RWPE2 (cell line): ENCODE measurements at regions not wholly inside any gene's neighbourhood (a gene's known extent, or its start where the extent isn't known, plus 50 kb on each side); places are given as distances from the start of the nearest gene placed in this dataset.
"Not testable (repeated sequence)": the region's sequence is repeated elsewhere in the genome, so short reads cannot be mapped to it uniquely, and the experiment has no call there.

Experiments
- ATAC-seq: fragments of 200-7000 bp; cut with Tn5 transposase; 3 replicates; pipeline ENCODE4 v1.9.1; 2021; ENCODE audit warnings: low read depth
- DNase-seq: peaks from one replicate; pipeline ENCODE4 v3.0.0-alpha.2; 2020; ENCODE audit warnings: low spot score
- H3K27ac ChIP-seq: fragments of 450-650 bp; 2 replicates; pipeline ENCODE4 v1.5.1; 2017; ENCODE audit warnings: mild to moderate bottlenecking; ENCODE audit not compliant: poor library complexity, severe bottlenecking
- H3K27me3 ChIP-seq: fragments of 250-450 bp; sonication (Bioruptor Pico); 2 replicates; pipeline ENCODE4 v1.5.1; 2021; ENCODE audit warnings: mild to moderate bottlenecking, moderate library complexity; ENCODE audit not compliant: insufficient read depth, poor library complexity, severe bottlenecking
- H3K36me3 ChIP-seq: fragments of 250-450 bp; sonication (Bioruptor Pico); 2 replicates; pipeline ENCODE4 v1.5.1; 2020; ENCODE audit warnings: low read depth, mild to moderate bottlenecking, moderate library complexity
- H3K4me1 ChIP-seq: fragments of 250-450 bp; sonication (Bioruptor Pico); 2 replicates; pipeline ENCODE4 v1.5.1; 2021; ENCODE audit warnings: mild to moderate bottlenecking, moderate library complexity; ENCODE audit not compliant: insufficient read depth, poor library complexity, severe bottlenecking
- H3K4me3 ChIP-seq: fragments of 250-450 bp; sonication (Bioruptor Pico); 2 replicates; pipeline ENCODE4 v1.5.1; 2021; ENCODE audit warnings: mild to moderate bottlenecking, moderate library complexity; ENCODE audit not compliant: severe bottlenecking
- H3K9me3 ChIP-seq: fragments of 250-450 bp; sonication (Bioruptor Pico); 2 replicates; pipeline ENCODE4 v1.5.1; 2021; ENCODE audit warnings: mild to moderate bottlenecking, moderate library complexity; ENCODE audit not compliant: severe bottlenecking
- TF ChIP-seq, protein P1 (sequence below): fragments of 450-650 bp; IDR thresholded peaks from one replicate; pipeline ENCODE4 v1.5.1; 2017; ENCODE audit warnings: mild to moderate bottlenecking, moderate library complexity; ENCODE audit not compliant: poor library complexity, severe bottlenecking

DNA sequence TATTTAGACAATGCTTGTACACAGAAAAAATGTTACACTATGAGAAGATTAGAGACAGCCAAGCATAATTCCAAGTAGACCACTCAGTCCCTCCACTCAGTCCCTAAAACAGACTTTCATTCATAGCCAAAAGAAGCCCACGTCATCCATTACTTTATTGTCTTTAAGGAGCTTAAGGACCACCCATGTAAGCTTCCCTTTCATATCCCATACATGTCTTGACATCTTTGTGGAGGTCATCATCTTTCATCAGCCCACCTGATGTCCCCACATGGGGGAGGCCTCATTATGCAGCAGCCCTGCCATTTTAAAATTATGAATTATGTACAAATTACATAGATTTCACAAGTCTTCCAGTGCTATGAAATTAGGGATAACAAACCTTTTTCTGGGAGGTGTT is 92.6 kb upstream of the PALMD start:
- DNase-seq (no peak), ATAC-seq (no peak)
- Histone ChIP-seq H3K27me3 (no peaks in the 10 kb centered on the region), H3K9me3 (no peaks in the 10 kb centered on the region), H3K27ac (no peak overlapping the region), H3K36me3 (no peaks in the 10 kb centered on the region), H3K4me3 (no peak overlapping the region), H3K4me1 (peaks cover 9% of the 10 kb centered on the region)
- TF ChIP-seq, protein P1, sequence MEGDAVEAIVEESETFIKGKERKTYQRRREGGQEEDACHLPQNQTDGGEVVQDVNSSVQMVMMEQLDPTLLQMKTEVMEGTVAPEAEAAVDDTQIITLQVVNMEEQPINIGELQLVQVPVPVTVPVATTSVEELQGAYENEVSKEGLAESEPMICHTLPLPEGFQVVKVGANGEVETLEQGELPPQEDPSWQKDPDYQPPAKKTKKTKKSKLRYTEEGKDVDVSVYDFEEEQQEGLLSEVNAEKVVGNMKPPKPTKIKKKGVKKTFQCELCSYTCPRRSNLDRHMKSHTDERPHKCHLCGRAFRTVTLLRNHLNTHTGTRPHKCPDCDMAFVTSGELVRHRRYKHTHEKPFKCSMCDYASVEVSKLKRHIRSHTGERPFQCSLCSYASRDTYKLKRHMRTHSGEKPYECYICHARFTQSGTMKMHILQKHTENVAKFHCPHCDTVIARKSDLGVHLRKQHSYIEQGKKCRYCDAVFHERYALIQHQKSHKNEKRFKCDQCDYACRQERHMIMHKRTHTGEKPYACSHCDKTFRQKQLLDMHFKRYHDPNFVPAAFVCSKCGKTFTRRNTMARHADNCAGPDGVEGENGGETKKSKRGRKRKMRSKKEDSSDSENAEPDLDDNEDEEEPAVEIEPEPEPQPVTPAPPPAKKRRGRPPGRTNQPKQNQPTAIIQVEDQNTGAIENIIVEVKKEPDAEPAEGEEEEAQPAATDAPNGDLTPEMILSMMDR = no peak

DNA sequence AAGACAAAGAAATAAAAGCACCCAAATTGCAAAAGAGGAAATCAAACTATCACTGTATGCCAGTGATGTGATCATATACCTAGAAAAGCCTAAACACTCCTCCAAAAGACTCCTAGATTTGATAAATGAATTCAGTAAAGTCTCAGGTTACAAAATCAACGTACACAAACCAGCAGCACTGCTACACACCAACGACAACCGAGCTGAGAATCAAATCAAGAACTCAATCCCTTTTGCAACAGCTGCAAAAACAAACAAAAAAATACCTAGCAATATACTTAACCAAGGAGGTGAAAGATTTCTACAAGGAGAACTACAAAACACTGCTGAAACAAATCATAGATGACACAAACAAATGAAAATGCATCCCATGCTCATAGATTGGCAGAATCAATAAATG is 92.1 kb upstream of the PALMD start:
- H3K36me3 ChIP-seq, DNase-seq, ATAC-seq, H3K27me3 ChIP-seq, H3K9me3 ChIP-seq, H3K27ac ChIP-seq, H3K4me3 ChIP-seq: not testable (repeated sequence)
- H3K4me1 ChIP-seq = peaks cover 14% of the 10 kb centered on the region

DNA sequence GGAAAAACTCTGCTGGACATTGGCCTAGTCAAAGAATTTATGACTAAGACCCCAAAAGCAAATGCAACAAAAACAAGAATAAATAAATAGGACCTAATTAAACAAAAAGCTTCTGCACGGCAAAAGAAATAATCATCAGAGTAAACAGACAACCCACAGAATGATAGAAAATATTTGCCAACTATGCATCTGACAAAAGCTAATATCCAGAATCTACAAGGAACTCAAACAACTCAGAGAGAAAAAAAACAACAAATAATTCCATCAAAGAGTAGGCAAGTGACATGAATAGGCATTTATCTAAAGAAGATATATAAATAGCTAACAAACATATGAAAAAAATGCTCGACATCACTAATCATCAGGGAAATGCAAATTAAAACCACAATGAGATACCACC is 91.2 kb upstream of the PALMD start:
- H3K27me3 ChIP-seq = no peaks in the 10 kb centered on the region
- no peaks in the 10 kb centered on the region for H3K9me3 ChIP-seq
- DNase-seq (no peak), ATAC-seq (no peak)
- peaks cover 18% of the 10 kb centered on the region for H3K4me1 ChIP-seq
- no peak overlapping the region for H3K27ac ChIP-seq
- H3K36me3 ChIP-seq = no peaks in the 10 kb centered on the region
- H3K4me3 ChIP-seq = no peak overlapping the region
- TF ChIP-seq, protein P1 = no peak

DNA sequence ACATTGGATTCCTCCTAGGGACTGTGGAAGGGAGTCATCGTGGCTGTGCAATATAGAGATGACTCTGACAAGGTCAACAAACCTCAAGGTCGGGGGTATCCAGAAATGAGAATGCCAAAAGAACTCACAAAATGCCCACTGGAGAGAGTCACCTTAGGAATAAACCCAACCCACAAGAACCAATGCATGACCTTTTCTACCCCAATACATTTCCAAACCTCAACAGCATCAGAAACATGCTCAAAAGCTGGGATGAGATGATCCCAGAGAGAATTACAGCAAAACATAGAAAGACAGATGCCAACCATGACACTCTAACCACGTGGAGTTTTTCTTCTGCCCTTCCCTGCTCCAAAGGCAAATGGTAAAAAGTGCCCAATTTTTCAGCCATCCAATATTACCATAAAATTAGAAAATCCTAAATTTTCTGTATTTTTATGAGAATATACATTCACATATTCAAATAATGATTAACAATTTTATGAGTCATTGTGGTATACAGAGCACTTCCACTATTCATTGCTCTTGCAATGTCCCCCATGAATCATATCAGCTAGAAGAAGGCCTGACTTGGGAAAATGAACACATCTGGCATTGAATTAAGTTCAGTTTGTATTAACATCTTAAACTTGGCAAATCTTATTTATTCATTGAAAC is 88.2 kb upstream of the PALMD start:
- TF ChIP-seq, protein P1 = no peak
- Histone ChIP-seq H3K9me3 (no peaks in the 10 kb centered on the region), H3K27ac (peak overlapping the region; percentile 53), H3K36me3 (no peaks in the 10 kb centered on the region), H3K27me3 (no peaks in the 10 kb centered on the region), H3K4me1 (peaks cover 18% of the 10 kb centered on the region), H3K4me3 (no peak overlapping the region)
- ATAC-seq (peak; percentile 96), DNase-seq (no peak)

DNA sequence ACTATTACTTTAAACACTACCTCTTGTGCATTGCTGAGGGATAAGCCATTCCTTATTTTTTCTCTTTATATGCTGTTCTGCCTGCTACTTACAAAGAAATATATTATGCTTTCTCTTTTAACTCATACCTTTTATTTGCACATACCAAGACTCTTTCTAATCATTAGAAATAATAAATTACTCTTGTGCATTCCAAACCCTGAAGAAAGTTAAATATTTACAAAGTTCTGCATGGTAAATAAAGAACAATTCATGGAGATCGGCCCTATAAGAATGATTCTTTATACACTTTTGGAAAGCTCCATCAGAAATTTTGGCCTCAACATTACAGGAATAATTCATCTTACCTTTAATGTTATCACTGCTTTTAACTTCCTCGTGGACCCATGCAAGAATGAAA is 86.7 kb upstream of the PALMD start:
- H3K27ac ChIP-seq = no peak overlapping the region
- TF ChIP-seq, protein P1 = no peak
- H3K4me1 ChIP-seq = peaks cover 18% of the 10 kb centered on the region
- H3K9me3 ChIP-seq = no peaks in the 10 kb centered on the region
- H3K27me3 ChIP-seq = no peaks in the 10 kb centered on the region
- ATAC-seq (no peak), DNase-seq (no peak)
- no peaks in the 10 kb centered on the region for H3K36me3 ChIP-seq
- H3K4me3 ChIP-seq = no peak overlapping the region
